Middle frontal gyrus (tissue), 1 donor: ENCODE measurements at regions not wholly inside any gene's neighbourhood (a gene's known extent, or its start where the extent isn't known, plus 50 kb on each side); places are given as distances from the start of the nearest gene placed in this dataset.

Experiments
- DNase-seq: peaks from one replicate; pipeline ENCODE4 v3.0.0-alpha.2; 2015; ENCODE audit warnings: low spot score; ENCODE audit errors: extremely low spot score

GRCh38 chr2:185891403-185891802 lies 152.8 kb downstream of the FSIP2 start:
- no peak for DNase-seq

- DNase-seq: no peak
Measured at GRCh38 chr2:185891804-185892411, 153.3 kb downstream of the FSIP2 start.

DNA sequence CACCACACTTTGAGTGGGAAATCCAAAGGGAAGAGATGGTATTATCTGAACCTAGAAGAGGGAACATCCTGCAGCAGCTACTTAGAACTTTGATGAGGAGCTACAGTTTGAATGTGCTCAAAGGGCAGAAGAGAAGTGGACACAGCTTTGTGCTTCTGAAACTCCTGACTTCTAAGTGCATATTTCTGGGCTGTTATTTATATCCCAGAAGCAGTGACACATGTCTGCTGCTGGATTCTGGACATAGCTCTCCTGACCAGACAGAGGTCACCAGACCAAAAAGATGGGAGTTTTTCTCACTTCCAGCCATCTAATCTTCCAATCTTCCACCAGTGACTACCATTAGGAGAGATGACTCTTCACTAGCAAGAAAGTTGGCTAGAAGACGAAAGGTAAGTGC lies 153.9 kb downstream of the FSIP2 start:
- DNase-seq: no peak

DNA sequence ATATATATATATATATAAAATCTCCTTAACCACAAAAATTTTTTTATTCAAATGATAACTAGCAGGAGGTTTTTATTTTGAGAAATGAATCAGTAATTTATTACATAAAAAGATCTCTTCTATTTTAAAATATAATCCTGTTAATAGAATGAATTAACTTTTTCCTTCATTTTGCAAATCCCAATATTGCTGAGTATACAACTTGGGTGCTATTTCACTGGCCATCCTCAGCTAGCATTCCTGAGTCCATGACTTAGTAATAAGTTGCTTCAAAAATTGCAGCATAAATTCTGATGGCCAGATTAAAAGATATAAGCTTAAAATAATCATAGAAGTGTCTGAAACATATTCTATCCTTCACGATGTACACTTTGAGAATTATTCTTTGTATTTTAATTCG lies 155.6 kb downstream of the FSIP2 start:
- no peak for DNase-seq

DNA sequence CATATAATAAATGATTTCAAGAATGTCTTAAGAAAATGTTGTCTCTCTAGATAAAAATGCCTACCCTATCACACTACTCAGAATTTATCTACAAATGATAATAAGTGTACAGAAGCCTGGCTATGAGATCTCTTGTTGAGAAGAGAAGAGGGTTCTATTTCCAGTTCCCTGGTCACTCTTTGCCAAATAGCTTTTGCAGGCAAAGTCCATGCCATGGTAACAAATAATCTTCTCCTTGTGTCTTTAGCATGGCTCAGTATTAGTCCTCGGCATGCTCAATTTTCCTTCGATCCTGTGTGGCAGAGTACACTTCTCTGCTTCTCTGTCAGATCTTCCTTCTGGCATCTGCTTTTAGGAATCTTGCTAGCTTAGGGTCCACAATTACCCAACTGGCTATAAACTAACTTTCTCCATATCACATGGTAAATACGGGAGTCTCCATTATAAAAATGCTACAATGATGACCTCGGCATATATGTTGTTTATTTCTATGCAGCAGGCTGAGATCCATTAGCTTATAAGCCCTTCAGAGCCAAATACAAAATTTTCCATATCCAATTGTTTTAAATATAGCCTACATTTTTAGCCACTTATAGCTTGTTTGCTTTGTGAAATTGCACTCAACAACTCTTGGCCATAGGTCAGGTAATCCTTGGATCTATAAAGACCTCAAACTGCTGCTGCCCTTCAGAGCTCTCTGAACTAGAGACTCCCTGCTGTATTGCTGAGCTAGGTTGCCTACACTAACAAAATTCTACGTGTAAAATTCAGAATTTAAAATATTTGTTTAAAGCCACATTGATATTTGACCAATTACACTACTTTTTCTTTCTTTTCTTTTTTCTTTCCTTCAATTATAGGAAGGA lies 157.5 kb downstream of the FSIP2 start:
- no peak for DNase-seq

DNA sequence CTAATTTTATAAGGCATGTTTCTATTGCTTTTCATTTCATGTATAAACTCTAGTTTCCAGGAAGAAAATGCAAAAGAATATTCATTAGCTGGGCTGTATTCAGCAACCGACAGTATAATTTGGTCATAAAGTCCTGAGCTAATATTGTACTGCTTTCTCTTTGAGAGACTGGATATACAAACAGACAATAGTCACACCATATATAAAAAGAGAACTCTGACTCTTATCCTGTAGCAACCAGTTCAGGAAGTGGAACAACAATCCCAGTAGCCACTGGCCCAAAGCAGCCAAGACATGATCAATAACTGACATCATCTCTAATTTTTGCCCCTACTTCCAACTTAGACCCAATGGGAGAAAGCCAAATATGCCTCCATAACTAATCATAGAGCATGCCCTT lies 160.8 kb downstream of the FSIP2 start:
- DNase-seq: no peak

- no peak for DNase-seq
Measured at GRCh38 chr2:185919155-185919554, 180.6 kb downstream of the FSIP2 start.

DNA sequence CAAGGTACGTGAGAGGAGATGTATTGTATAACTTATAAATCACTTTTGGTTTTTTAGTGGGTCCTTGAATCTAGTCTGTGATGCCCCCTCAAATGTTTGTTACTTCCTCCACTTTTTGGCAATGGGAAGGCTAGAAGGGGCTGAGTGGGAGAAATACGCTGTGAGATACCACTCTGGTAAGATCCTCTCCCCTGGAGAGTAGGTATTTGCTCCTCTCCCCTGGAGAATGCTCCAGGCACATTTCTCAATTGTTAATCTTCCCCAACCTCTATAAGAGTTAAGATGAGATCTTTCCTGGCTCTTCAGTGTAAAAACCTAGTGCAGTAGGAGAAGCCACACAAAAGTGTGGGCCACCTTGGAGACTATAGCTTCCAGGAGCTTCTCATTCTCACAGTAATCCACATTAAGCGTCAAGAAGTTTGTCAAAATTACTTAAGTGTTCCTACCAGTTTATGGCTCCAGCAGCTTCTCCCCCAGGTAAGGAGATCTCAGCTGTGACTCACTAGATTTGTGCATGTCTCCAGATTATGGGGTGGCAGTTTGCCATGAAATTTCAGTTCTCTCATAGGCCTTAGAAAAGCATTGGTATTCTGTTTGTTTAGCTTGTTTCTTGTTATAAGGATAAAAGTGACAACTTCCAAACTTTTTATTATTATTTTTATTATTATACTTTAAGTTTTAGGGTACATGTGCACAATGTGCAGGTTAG lies 182.6 kb downstream of the FSIP2 start:
- no peak for DNase-seq

GRCh38 chr2:185934232-185934631 lies 195.6 kb downstream of the FSIP2 start:
- DNase-seq: no peak

DNA sequence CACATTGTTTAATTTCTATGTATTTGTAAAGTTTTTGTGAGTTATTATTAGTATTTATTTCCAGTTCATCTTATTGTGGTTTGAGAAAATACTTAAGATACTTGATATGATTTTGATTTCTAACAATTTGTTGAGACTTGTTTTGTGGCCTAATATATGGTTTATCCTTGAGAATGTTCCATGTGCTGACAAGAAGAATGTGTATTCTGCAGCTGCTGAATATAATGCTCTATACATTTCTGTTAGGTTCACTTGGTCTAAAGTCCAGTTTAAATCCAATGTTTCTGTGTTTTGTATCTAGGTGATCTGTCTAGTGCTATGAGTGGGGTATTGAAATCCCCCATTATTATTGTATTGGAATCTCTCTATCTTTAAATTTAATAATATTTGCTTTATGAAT lies 201.3 kb downstream of the FSIP2 start:
- no peak for DNase-seq

DNA sequence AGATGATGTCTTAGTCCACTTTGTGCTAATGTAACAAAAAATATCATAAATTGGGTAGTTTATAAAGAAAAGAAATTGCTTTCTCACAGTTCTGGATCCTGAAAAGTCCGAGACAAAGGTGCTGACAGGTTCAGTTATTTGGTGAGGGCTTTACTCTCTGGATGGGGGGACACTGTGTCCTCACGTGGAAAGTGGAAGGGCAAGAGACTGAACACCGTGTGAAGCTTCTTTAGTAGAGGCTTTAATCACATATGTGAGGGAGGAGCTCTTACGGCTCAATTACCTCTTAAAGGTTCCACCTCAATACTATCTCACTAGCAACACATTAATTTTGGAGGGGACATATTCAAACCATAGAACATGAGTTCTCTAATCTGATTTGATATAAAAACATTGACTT lies 204.3 kb downstream of the FSIP2 start:
- DNase-seq: no peak

GRCh38 chr2:185947722-185948121 lies 209.1 kb downstream of the FSIP2 start:
- DNase-seq: no peak

DNA sequence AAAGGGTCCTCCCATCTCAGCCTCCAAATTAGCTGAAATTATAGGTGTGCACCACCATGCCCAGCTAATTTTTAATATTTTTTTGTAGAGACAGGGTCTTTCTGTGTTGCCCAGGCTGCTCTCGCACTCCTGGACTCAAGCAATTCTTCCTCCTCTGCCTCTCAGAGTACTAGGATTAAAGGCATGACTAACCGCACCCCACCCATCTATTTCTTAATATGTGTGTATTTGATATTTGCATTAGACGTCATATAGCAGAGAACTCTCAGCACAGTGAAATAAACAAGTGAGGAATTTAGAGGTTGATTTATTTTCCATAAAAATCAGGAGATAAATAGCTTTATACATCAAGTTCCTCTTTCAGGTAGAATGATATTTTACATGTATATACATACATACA lies 213.5 kb downstream of the FSIP2 start:
- DNase-seq: no peak

- DNase-seq: no peak
Measured at GRCh38 chr2:185954389-185954788, 215.8 kb downstream of the FSIP2 start.

GRCh38 chr2:185955050-185955449 lies 216.4 kb downstream of the FSIP2 start:
- DNase-seq: no peak

GRCh38 chr2:185967335-185967734 lies 228.7 kb downstream of the FSIP2 start:
- DNase-seq: no peak

- no peak for DNase-seq
Measured at GRCh38 chr2:185970148-185970852, 231.7 kb downstream of the FSIP2 start.

- DNase-seq: no peak
Measured at GRCh38 chr2:185978634-185979407, 240.2 kb downstream of the FSIP2 start.

DNA sequence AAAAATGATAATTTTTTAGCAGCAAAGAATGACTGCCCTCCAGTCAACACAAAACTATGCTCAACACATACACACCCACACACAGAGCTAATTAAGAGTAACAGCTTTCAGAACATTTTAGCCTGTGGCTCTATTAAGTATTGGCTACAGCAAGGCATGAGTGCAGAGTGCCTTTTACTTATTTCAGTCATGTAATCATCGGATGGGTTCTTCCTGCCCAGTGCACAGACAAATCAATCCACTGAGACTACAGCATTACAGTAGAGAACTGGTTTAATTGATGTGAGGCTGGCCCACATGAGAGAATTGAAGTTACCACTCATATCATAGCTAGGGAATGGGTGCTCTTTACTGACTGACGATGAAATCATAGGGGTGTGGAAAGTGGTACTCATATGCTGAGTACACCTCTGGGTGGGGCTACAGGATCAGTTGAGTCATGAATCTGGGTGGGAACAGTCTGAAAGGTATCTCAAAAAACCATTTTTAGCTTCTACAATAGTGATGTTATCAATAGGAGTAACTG lies 241.0 kb downstream of the FSIP2 start:
- DNase-seq: no peak

GRCh38 chr2:185980944-185981343 lies 242.3 kb downstream of the FSIP2 start:
- no peak for DNase-seq

DNA sequence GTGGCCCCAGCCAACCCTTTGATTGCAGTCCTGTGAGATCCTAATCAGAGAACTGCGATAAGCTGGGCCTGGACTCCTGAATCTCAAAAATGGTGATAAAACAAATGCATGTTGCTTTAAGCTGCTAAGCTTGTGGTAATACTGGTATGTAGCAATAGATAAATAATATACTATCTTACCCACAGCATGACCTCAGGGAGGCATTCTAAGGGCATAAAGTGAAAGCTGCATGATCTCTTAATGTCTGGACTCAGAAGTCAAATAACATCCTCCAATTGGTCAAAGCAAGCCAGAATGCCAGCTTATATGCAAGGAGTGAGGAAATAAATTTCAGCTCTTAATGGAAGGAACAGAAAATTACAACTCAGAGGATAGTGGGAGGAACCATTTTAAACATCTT lies 246.1 kb downstream of the FSIP2 start:
- no peak for DNase-seq
